Upper lobe of left lung (tissue), 4 donors: ENCODE measurements at regions not wholly inside any gene's neighbourhood (a gene's known extent, or its start where the extent isn't known, plus 50 kb on each side); places are given as distances from the start of the nearest gene placed in this dataset.

Experiments used
- EP300 ChIP-seq, 4 donors: sonication (generic); formaldehyde crosslinking; IDR thresholded peaks; one replicate each; pipeline ENCODE4 v1.5.1; 2017; ENCODE audit warnings: antibody characterized with exemption in 4 of 4, control low read depth in 2 of 4
- POLR2A ChIP-seq, 4 donors: fragments of 450-650 bp; IDR thresholded peaks; one replicate each; pipeline ENCODE4 v1.5.1; 2016 to 2017; ENCODE audit warnings: antibody characterized with exemption in 4 of 4, mild to moderate bottlenecking in 2 of 4

- TF ChIP-seq POLR2A (IDR thresholded peaks at IDR 0.05) = no peak
- TF ChIP-seq EP300 (IDR thresholded peaks at IDR 0.05) = no peak
Measured at GRCh38 chr3:174417573-174417972, 441.6 kb upstream of the NAALADL2 start.
